Activated CD8-positive, alpha-beta T cell treated with anti-CD3 and anti-CD28 coated beads for 36 hours (primary cell): ENCODE measurements at regions not wholly inside any gene's neighbourhood (a gene's known extent, or its start where the extent isn't known, plus 50 kb on each side); places are given as distances from the start of the nearest gene placed in this dataset.
A peak's percentile ranks its signal among the peaks of the same experiment; 100 is the strongest.

Experiments
- ATAC-seq: fragments of 200-7000 bp; cut with Tn5 transposase; one replicate; pipeline ENCODE4 v1.10.0; 2021; ENCODE audit warnings: mild to moderate bottlenecking, moderate library complexity
- CTCF ChIA-PET: fragments of 350-600 bp; sonication (Branson Sonifier 250); formaldehyde crosslinking; loops from one replicate; lab custom pipeline; 2021; ENCODE audit warnings: antibody characterized with exemption; lab: Charles Lee
- POLR2A ChIA-PET: fragments of 350-600 bp; sonication (Branson Sonifier 250); formaldehyde crosslinking; loops from one replicate; lab custom pipeline; 2021; ENCODE audit warnings: antibody characterized with exemption; lab: Charles Lee
- DNase-seq: peaks from one replicate; pipeline ENCODE4 v3.0.0-alpha.2; 2020
- H3K27ac Mint-ChIP-seq: one replicate; pipeline ENCODE4 v1.8.0; 2021; ENCODE audit warnings: mild to moderate bottlenecking, mixed read lengths
- H3K27me3 Mint-ChIP-seq: one replicate; pipeline ENCODE4 v1.8.0; 2021; ENCODE audit warnings: mixed read lengths
- H3K36me3 Mint-ChIP-seq: one replicate; pipeline ENCODE4 v1.8.0; 2021; ENCODE audit warnings: low read depth, mixed read lengths
- H3K4me1 Mint-ChIP-seq: one replicate; pipeline ENCODE4 v1.8.0; 2021; ENCODE audit warnings: low read depth, mixed read lengths
- H3K4me3 Mint-ChIP-seq: one replicate; pipeline ENCODE4 v1.8.0; 2021; ENCODE audit warnings: mild to moderate bottlenecking, moderate library complexity, mixed read lengths
- H3K9me3 Mint-ChIP-seq: one replicate; pipeline ENCODE4 v1.8.0; 2021; ENCODE audit warnings: mixed read lengths
- intact Hi-C: fragments of 100-400 bp; cut with micrococcal nuclease; formaldehyde crosslinking; loops from one replicate; pipeline ENCODE4 v1.10.0; 2022
- TF ChIP-seq, protein P1 (sequence below): fragments of 200-600 bp; IDR thresholded peaks from one replicate; pipeline ENCODE4 v1.8.0; 2022; ENCODE audit warnings: antibody characterized with exemption, mild to moderate bottlenecking

DNA sequence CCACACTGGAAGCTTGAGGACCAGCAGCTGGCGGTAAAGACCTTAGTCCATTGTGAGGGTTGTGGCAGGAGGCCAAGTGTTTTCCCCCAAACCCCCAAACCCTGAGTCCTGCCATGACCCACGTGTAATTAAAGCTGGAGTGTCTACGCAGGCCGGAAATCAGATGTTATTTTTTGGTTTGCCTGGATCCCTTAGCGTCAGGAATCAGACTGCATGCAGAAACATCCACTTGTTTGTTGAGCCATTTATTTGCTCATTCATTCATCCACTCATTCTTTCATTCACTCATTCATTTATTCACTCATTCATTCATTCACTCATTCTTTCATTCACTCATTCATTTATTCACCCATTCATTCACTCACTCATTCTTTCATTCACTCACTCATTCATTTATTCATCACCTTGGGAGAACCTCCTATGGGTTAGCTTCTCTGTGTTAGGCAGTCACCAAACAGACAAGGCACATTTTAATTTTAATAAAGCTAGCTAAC is 313.1 kb downstream of the MAF start:
- Mint-ChIP-seq H3K9me3 (no peaks in the 10 kb centered on the region), H3K4me3 (peak overlapping the region; percentile 5), H3K36me3 (no peaks in the 10 kb centered on the region), H3K27me3 (peaks cover 27% of the 10 kb centered on the region), H3K4me1 (peaks cover 39% of the 10 kb centered on the region), H3K27ac (no peak overlapping the region)
- ChIA-PET POLR2A (interaction anchor here (1.2 kb wide), 1 partner anchor 16 kb away, joined by 3 read pairs; no protein-coding TSS in a partner anchor), CTCF (interaction anchor here (1.3 to 1.4 kb wide), 2 partner anchors 9 to 18 kb away, joined by 3 to 4 read pairs; no protein-coding TSS in a partner anchor)
- TF ChIP-seq, protein P1, sequence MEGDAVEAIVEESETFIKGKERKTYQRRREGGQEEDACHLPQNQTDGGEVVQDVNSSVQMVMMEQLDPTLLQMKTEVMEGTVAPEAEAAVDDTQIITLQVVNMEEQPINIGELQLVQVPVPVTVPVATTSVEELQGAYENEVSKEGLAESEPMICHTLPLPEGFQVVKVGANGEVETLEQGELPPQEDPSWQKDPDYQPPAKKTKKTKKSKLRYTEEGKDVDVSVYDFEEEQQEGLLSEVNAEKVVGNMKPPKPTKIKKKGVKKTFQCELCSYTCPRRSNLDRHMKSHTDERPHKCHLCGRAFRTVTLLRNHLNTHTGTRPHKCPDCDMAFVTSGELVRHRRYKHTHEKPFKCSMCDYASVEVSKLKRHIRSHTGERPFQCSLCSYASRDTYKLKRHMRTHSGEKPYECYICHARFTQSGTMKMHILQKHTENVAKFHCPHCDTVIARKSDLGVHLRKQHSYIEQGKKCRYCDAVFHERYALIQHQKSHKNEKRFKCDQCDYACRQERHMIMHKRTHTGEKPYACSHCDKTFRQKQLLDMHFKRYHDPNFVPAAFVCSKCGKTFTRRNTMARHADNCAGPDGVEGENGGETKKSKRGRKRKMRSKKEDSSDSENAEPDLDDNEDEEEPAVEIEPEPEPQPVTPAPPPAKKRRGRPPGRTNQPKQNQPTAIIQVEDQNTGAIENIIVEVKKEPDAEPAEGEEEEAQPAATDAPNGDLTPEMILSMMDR: no peak
- intact Hi-C loops: no loop called here
- no peak for ATAC-seq
- DNase-seq: no peak

DNA sequence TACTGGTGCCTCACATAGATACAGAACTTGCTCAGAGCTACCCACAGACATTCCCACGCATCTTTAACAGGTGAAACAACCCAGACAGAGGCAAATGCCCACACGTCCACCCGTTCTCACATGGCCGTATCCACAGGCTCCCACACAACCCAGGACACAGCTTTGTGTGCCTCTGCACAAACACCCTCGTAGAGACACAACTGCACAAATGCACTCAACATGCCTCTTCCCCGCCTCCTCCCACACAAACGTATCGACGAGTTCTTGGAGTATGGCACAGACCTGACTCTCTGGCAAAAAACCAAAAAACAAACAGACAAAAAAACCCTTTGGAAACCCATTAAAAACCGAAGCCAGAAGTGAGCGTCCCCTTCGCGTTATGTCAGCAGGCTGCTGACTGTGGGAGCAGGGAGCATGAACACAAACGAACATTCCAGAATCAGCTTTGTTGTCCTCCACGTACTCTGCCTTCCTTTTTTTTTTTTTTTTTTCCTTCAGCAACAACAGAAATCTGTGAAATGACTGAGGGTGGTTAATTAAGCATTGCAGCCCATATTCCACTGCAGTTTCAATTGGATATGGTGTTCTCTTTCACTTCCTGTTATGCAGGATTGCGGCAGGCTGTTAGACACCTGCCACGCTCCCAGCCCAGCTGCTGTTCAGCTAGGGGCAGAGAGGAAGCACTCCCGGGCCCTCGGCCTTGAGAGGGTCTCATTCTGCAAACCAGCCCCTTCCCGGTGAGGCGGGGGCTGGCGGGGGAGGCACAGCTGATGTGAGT is 313.7 kb downstream of the MAF start:
- peak; percentile 43 for DNase-seq
- no peak overlapping the region for H3K27ac Mint-ChIP-seq
- peaks cover 26% of the 10 kb centered on the region for H3K27me3 Mint-ChIP-seq
- TF ChIP-seq, protein P1: no peak
- intact Hi-C loops: no loop called here
- ChIA-PET CTCF (interaction anchor here (1.4 kb wide), 1 partner anchor 8 kb away, joined by 3 read pairs; no protein-coding TSS in a partner anchor), POLR2A (interaction anchor here (0.6 to 1.4 kb wide), 5 partner anchors 15 to 110 kb away, joined by 3 to 5 read pairs (median 3); no protein-coding TSS in a partner anchor)
- H3K36me3 Mint-ChIP-seq: no peaks in the 10 kb centered on the region
- H3K4me3 Mint-ChIP-seq: peak overlapping the region; percentile 5
- peak; percentile 49 for ATAC-seq
- no peaks in the 10 kb centered on the region for H3K9me3 Mint-ChIP-seq
- H3K4me1 Mint-ChIP-seq: peaks cover 46% of the 10 kb centered on the region

DNA sequence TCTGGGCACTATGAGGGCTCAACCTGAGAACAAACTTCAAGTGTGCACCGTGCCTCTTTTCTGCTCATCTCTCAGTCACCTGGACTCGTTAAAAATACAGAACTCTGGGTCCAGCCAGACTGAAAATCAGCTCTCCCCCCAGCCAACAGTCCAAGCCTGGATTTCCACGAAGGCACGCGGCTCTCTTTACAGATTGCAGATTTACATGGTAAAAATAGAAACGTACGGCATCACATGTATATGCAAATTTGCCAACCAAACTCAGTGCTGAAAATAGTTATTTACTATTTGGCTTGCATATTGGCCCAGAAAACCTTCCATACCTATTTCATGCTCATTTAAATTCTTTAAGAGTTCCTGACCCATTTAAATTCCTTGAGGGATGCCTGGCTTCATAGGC is 315.8 kb downstream of the MAF start:
- Mint-ChIP-seq H3K9me3 (no peaks in the 10 kb centered on the region), H3K4me3 (no peak overlapping the region), H3K27me3 (peaks cover 25% of the 10 kb centered on the region), H3K4me1 (peaks cover 58% of the 10 kb centered on the region), H3K27ac (no peak overlapping the region), H3K36me3 (no peaks in the 10 kb centered on the region)
- no peak for ATAC-seq
- DNase-seq: no peak
- POLR2A ChIA-PET: no interaction called here
- intact Hi-C loops: no loop called here
- TF ChIP-seq, protein P1: no peak
- CTCF ChIA-PET: interaction anchor here (1.0 to 1.2 kb wide), 2 partner anchors 10 to 13 kb away, joined by 3 read pairs; no protein-coding TSS in a partner anchor

DNA sequence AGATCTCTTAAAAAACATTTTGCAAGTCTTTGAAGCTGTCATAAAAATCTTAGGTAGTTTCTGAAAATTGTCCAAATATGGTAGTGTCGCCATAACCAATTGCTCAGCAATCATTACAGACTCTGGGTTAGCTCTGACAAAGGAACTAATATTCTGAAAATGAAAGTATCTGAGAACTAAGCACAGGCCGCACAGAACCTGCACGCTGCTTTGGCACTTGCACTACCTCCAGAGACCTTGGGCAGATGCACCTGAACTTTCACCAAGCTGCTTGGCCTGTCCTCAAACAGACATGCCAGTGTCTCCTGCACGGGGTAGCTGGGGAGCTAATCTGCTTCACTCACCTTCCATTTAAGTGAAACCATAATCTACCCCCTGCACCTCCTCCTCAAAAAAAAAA is 317.0 kb downstream of the MAF start:
- Mint-ChIP-seq H3K36me3 (no peaks in the 10 kb centered on the region), H3K4me1 (peaks cover 69% of the 10 kb centered on the region), H3K4me3 (no peak overlapping the region), H3K27ac (no peak overlapping the region), H3K9me3 (no peaks in the 10 kb centered on the region), H3K27me3 (peaks cover 23% of the 10 kb centered on the region)
- DNase-seq: peak; percentile 35
- ChIA-PET CTCF (interaction anchor here (0.8 to 1.5 kb wide), 2 partner anchors 16 to 32 kb away, joined by 3 to 5 read pairs; no protein-coding TSS in a partner anchor), POLR2A (interaction anchor here (0.8 to 2.1 kb wide), 3 partner anchors 10 to 14 kb away, joined by 3 to 8 read pairs (median 3); no protein-coding TSS in a partner anchor)
- intact Hi-C loops: no loop called here
- ATAC-seq: peak; percentile 47
- TF ChIP-seq, protein P1: no peak
